ENCODE measurements at regions not wholly inside any gene's neighbourhood (a gene's known extent, or its start where the extent isn't known, plus 50 kb on each side); places are given as distances from the start of the nearest gene placed in this dataset.
"Not testable (repeated sequence)": the region's sequence is repeated elsewhere in the genome, so short reads cannot be mapped to it uniquely, and the experiment has no call there.

GRCh38 chr3:153369561-153370374 is 207.7 kb downstream of the RAP2B start:
- Histone ChIP-seq H3K27me3 (no peaks in the 10 kb centered on the region), H3K9me3 (peaks cover 0 to 7% (median 0%) of the 10 kb centered on the region in 12 donors), H3K4me3 (no peak overlapping the region), H3K4me1 (peaks cover 0 to 14% (median 0%) of the 10 kb centered on the region in 12 donors), H3K36me3 (no peaks in the 10 kb centered on the region), H3K27ac (no peak overlapping the region)
- ATAC-seq (no peak), DNase-seq (no peak)
- no peak for TF ChIP-seq CTCF (IDR thresholded peaks at IDR 0.05)
- no peak for TF ChIP-seq POLR2A (IDR thresholded peaks at IDR 0.05)
- intact Hi-C loops (cut with DNase I), result no loop called here
- 87 to 93% (median 91%) methylated on average over 14 to 28 of the region's 28 CpGs for WGBS, 4 donors

- WGBS, 4 donors, result 76 to 86% (median 78%) methylated on average over 1 of the region's 1 CpG
- no peak for ATAC-seq
Observed at GRCh38 chr3:153370680-153371079, 208.7 kb downstream of the RAP2B start.

DNA sequence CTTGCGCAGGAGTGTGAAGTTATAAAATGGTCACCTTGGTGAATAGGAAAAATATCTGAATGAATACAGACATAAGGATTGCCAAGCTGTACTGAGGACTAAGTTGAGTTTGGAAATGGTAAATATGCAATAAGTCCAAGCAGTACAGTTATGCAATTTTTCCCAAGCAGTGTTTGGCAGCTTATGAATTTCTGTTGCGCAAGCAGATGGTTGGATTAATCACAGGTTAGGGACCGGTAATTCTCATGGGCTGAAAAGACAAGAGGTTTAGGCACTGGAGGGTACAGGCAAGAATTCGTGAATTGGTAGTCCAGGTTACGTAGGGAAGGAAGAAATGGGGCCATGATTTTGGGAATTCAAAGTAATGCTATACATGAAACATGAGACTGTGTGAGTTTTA is 210.3 kb downstream of the RAP2B start:
- DNase-seq (no peak), ATAC-seq (no peak)
- intact Hi-C loops (cut with DNase I), result no loop called here
- Histone ChIP-seq H3K27ac (no peak overlapping the region), H3K4me3 (no peak overlapping the region), H3K27me3 (no peaks in the 10 kb centered on the region), H3K36me3 (no peaks in the 10 kb centered on the region), H3K9me3 (peaks cover 0 to 7% (median 0%) of the 10 kb centered on the region in 12 donors), H3K4me1 (peaks cover 0 to 14% (median 0%) of the 10 kb centered on the region in 12 donors)
- 89 to 95% (median 91%) methylated on average over 5 of the region's 5 CpGs for WGBS, 4 donors
- TF ChIP-seq POLR2A (IDR thresholded peaks at IDR 0.05) (no peak), CTCF (IDR thresholded peaks at IDR 0.05) (no peak)

More at GRCh38 chr3:153370680-153371079, 208.7 kb downstream of the RAP2B start:
- Histone ChIP-seq H3K27me3 (no peaks in the 10 kb centered on the region), H3K36me3 (no peaks in the 10 kb centered on the region), H3K4me3 (no peak overlapping the region), H3K4me1 (peaks cover 0 to 14% (median 0%) of the 10 kb centered on the region in 12 donors), H3K27ac (no peak overlapping the region), H3K9me3 (peaks cover 0 to 7% (median 0%) of the 10 kb centered on the region in 12 donors)
- intact Hi-C loops (cut with DNase I), result no loop called here
- TF ChIP-seq CTCF (IDR thresholded peaks at IDR 0.05) (no peak), POLR2A (IDR thresholded peaks at IDR 0.05) (no peak)
- no peak for DNase-seq

DNA sequence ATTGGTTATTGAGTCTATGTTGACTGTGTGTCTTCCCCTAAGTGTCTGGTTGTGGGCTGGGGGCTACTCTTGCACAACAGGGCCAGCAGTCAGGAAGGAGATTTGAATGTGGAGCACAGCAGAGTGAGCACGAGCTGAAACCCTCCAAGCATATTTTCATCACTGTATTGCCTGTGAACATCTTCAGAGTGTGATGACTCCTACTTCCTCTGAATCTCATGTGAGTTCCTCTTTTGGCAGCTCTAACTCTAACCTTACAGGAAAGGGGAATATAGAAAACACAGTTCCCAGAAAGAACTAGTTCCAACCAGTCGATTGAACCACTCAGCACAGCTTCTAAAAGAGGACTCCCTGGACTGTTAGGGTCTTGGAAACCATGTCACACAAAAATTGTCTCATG is 211.6 kb downstream of the RAP2B start:
- Histone ChIP-seq H3K4me1 (peaks cover 0 to 14% (median 0%) of the 10 kb centered on the region in 12 donors), H3K27ac (peak overlapping the region in 1 of 12 donors; percentile 83), H3K27me3 (no peaks in the 10 kb centered on the region), H3K36me3 (no peaks in the 10 kb centered on the region), H3K9me3 (peaks cover 0 to 7% (median 0%) of the 10 kb centered on the region in 12 donors), H3K4me3 (no peak overlapping the region)
- intact Hi-C loops (cut with DNase I), result no loop called here
- WGBS, 4 donors, result 28 to 42% (median 33%) methylated on average over 2 of the region's 2 CpGs
- TF ChIP-seq POLR2A (IDR thresholded peaks at IDR 0.05), result no peak
- ATAC-seq (peak; percentile 37 to 86 (median 69)), DNase-seq (peak in 2 of 5 donors; percentile 9 to 28)

DNA sequence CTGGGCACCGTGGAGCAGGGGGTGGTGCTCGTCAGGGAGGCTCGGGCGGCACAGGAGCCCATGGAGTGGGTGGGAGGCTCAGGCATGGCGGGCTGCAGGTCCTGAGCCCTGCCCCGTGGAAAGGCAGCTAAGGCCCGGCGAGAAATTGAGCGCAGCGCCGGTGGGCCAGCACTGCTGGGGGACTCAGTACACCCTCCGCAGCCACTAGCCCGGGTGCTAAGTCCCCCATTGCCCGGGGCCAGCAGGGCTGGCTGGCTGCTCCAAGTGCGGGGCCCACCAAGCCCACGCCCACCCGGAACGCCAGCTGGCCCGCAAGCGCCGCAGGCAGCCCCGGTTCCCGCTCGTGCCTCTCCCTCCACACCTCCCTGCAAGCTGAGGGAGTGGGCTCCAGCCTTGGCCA is 216.3 kb downstream of the RAP2B start:
- H3K27me3 ChIP-seq; DNase-seq; H3K27ac ChIP-seq; H3K36me3 ChIP-seq; ATAC-seq; intact Hi-C loops (cut with DNase I); H3K4me1 ChIP-seq; H3K9me3 ChIP-seq; H3K4me3 ChIP-seq: not testable (repeated sequence)
- WGBS, 4 donors, result 91 to 97% (median 94%) methylated on average over 8 to 24 of the region's 24 CpGs

Data from heart left ventricle (tissue), 16 donors.